Endothelial cell of umbilical vein (primary cell): ENCODE measurements at regions not wholly inside any gene's neighbourhood (a gene's known extent, or its start where the extent isn't known, plus 50 kb on each side); places are given as distances from the start of the nearest gene placed in this dataset.

ENCODE experiments used
- BruUV-seq: library from RNA; stranded (reverse); fragments of 400-500 nt; replicated peaks from 2 replicates; lab custom pipeline; 2021; lab: Mats Ljungman, UMichigan
- CTCF ChIA-PET: fragments of 300-600, 350-600 bp; sonication (Branson Sonifier 250); formaldehyde crosslinking; loops from one replicate; lab custom pipeline; 2021; ENCODE audit warnings: antibody characterized with exemption, inconsistent platforms; lab: Charles Lee
- POLR2A ChIA-PET: fragments of 300-600, 350-600 bp; sonication (Branson Sonifier 250); formaldehyde crosslinking; loops from one replicate; lab custom pipeline; 2021; ENCODE audit warnings: antibody characterized with exemption, inconsistent platforms; lab: Charles Lee
- DNase-seq: peaks from one replicate; pipeline ENCODE4 v3.0.0-alpha.2; 2011; ENCODE audit warnings: low read depth, low spot score
- FAIRE-seq: peaks from 2 replicates; lab custom pipeline; 2011; peaks lifted over from hg19 to GRCh38; lab: Jason Lieb, UNC
- H2AFZ ChIP-seq: 2 replicates; pipeline ENCODE4 v1.6.0; 2012; ENCODE audit warnings: low read depth, low read length, control low read depth, inconsistent platforms
- H3K27ac ChIP-seq: 2 replicates; pipeline ENCODE4 v1.5.1; 2011; ENCODE audit warnings: low read depth, mild to moderate bottlenecking, control low read depth, low read length, moderate library complexity; ENCODE audit not compliant: insufficient read depth
- H3K27me3 ChIP-seq, 2 experiments: 2 replicates each; pipeline versions ENCODE4 v1.6.0 to v1.6.1; 2011; ENCODE audit warnings: low read length in 2 of 2, mixed read lengths in 1 of 2; ENCODE audit not compliant: control insufficient read depth in 2 of 2, insufficient read depth in 2 of 2
- H3K36me3 ChIP-seq, 2 experiments: 2 replicates in 1 of 2; 3 replicates in 1 of 2; pipeline ENCODE4 v1.5.1; 2011; ENCODE audit warnings: low read length in 2 of 2, mild to moderate bottlenecking in 1 of 2, moderate library complexity in 1 of 2; ENCODE audit not compliant: control insufficient read depth in 2 of 2, insufficient read depth in 2 of 2; ENCODE audit errors: extremely low read depth in 1 of 2
- H3K4me1 ChIP-seq: 3 replicates; pipeline ENCODE4 v1.5.1; 2011; ENCODE audit warnings: mild to moderate bottlenecking, low read length; ENCODE audit not compliant: control insufficient read depth, insufficient read depth; ENCODE audit errors: extremely low read depth
- H3K4me2 ChIP-seq: 2 replicates; pipeline ENCODE4 v1.6.1; 2011; ENCODE audit warnings: low read length, control low read depth, mixed read lengths; ENCODE audit not compliant: insufficient read depth
- H3K4me3 ChIP-seq, 3 experiments: fragments of 200-600 bp in 1 of 3; sonication (generic), shearing (Covaris generic) in 1 of 3; replicated peaks in 1 of 3; 2 replicates each; pipeline ENCODE4 v1.5.1; 2011 to 2016; ENCODE audit warnings: control low read depth in 3 of 3, low read length in 3 of 3, mild to moderate bottlenecking in 2 of 3, inconsistent platforms in 1 of 3, low read depth in 1 of 3, moderate library complexity in 1 of 3; ENCODE audit not compliant: insufficient read depth in 1 of 3
- H3K79me2 ChIP-seq: 2 replicates; pipeline ENCODE4 v1.6.0; 2012; ENCODE audit warnings: low read length, inconsistent platforms; ENCODE audit not compliant: control insufficient read depth, insufficient read depth
- H3K9ac ChIP-seq: replicated peaks from 2 replicates; pipeline ENCODE3; 2011; ENCODE audit warnings: low read length, control low read depth; ENCODE audit not compliant: insufficient read depth; ENCODE audit errors: extremely low read depth
- H3K9me1 ChIP-seq: replicated peaks from 3 replicates; pipeline ENCODE4 v1.6.0; 2011; ENCODE audit warnings: mild to moderate bottlenecking, low read length; ENCODE audit not compliant: control insufficient read depth, insufficient read depth; ENCODE audit errors: extremely low read depth
- H3K9me3 ChIP-seq: replicated peaks from 2 replicates; pipeline ENCODE4 v1.5.1; 2012; ENCODE audit warnings: low read length, inconsistent platforms; ENCODE audit not compliant: control insufficient read depth, insufficient read depth
- H4K20me1 ChIP-seq: replicated peaks from 2 replicates; pipeline ENCODE3; 2011; ENCODE audit warnings: mild to moderate bottlenecking, low read length; ENCODE audit not compliant: control insufficient read depth, insufficient read depth; ENCODE audit errors: extremely low read depth
- CTCF ChIP-seq, 2 donors: IDR thresholded peaks; 1 replicate in 1 of 2; 2 replicates in 1 of 2; pipeline ENCODE4 v1.5.1; 2011; ENCODE audit warnings: low read length in 2 of 2, mild to moderate bottlenecking in 2 of 2, moderate library complexity in 2 of 2, control low read depth in 1 of 2, inconsistent platforms in 1 of 2, low read depth in 1 of 2; ENCODE audit not compliant: insufficient read depth in 1 of 2; ENCODE audit errors: extremely low read depth in 1 of 2
- EZH2 ChIP-seq: IDR thresholded peaks from 2 replicates; pipeline ENCODE4 v1.6.1; 2012; ENCODE audit warnings: borderline replicate concordance, low read depth, mild to moderate bottlenecking, moderate library complexity, low read length, inconsistent platforms; ENCODE audit not compliant: severe bottlenecking
- FOS ChIP-seq: IDR thresholded peaks from 2 replicates; pipeline ENCODE4 v1.6.1; 2011; ENCODE audit warnings: mild to moderate bottlenecking, low read length, moderate library complexity, borderline replicate concordance; ENCODE audit not compliant: insufficient read depth
- GATA2 ChIP-seq: IDR thresholded peaks from 2 replicates; pipeline ENCODE4 v1.7.0; 2011; ENCODE audit warnings: low read depth, mild to moderate bottlenecking, moderate library complexity, mixed read lengths, low read length; ENCODE audit not compliant: insufficient read length, insufficient read depth
- JUN ChIP-seq: IDR thresholded peaks from 2 replicates; pipeline ENCODE4 v1.6.1; 2011; ENCODE audit warnings: borderline replicate concordance, low read depth; ENCODE audit not compliant: insufficient read length, insufficient read depth
- MAX ChIP-seq: IDR thresholded peaks from 2 replicates; pipeline ENCODE4 v1.6.1; 2011; ENCODE audit not compliant: insufficient read depth, insufficient read length
- POLR2A ChIP-seq: IDR thresholded peaks from 2 replicates; pipeline ENCODE4 v1.6.1; 2012; ENCODE audit warnings: low read depth, mild to moderate bottlenecking, control low read depth, low read length
- POLR2AphosphoS5 ChIP-seq: IDR thresholded peaks from 2 replicates; pipeline ENCODE4 v1.6.1; 2012; ENCODE audit warnings: low read depth, mild to moderate bottlenecking, control low read depth, low read length, moderate library complexity; ENCODE audit not compliant: insufficient read depth
- dilution Hi-C: fragments of 300-500 bp; cut with MboI; formaldehyde crosslinking; loops from one replicate; pipeline ENCODE4 v1.15.0; 2019; ENCODE audit warnings: low sequenced_read_pairs; ENCODE audit not compliant: extremely low pct_ligation_motif_present
- intact Hi-C: fragments of 100-400 bp; cut with micrococcal nuclease; formaldehyde crosslinking; loops from one replicate; pipeline ENCODE4 v1.10.0; 2022

GRCh38 chr2:241957276-241957675 lies 87.7 kb downstream of the RTP5 start:
- no peaks in the 10 kb centered on the region for H3K4me1 ChIP-seq
- no peak for TF ChIP-seq FOS
- TF ChIP-seq GATA2 = no peak
- no peak for TF ChIP-seq JUN
- TF ChIP-seq MAX = no peak
- TF ChIP-seq EZH2 = no peak
- TF ChIP-seq POLR2AphosphoS5 = no peak
- TF ChIP-seq POLR2A = no peak
- no peak for TF ChIP-seq CTCF (IDR thresholded peaks at IDR 0.05; ENCODE audit: extremely low read depth in 1 of 2, insufficient read depth in 1 of 2, low read depth in 1 of 2, low read length in 2 of 2)
- CTCF ChIA-PET = no interaction called here
- no peak overlapping the region for H3K27ac ChIP-seq
- H3K79me2 ChIP-seq = no peaks in the 10 kb centered on the region
- no peaks in the 10 kb centered on the region for H3K9me3 ChIP-seq
- dilution Hi-C loops = no loop called here
- peaks cover 0 to 2% of the 10 kb centered on the region in 2 experiments for H3K27me3 ChIP-seq
- H2AFZ ChIP-seq = no peak overlapping the region
- no peaks in the 10 kb centered on the region for H4K20me1 ChIP-seq
- POLR2A ChIA-PET = no interaction called here
- H3K9ac ChIP-seq = no peak overlapping the region
- H3K36me3 ChIP-seq = no peaks in the 10 kb centered on the region
- intact Hi-C loops = no loop called here
- no peaks in the 10 kb centered on the region for H3K9me1 ChIP-seq
- BruUV-seq = no TSS peak
- no peak for FAIRE-seq
- no peak overlapping the region for H3K4me3 ChIP-seq
- no peak for DNase-seq
- H3K4me2 ChIP-seq = no peak overlapping the region
